OCI-LY1 (cell line): ENCODE measurements at regions not wholly inside any gene's neighbourhood (a gene's known extent, or its start where the extent isn't known, plus 50 kb on each side); places are given as distances from the start of the nearest gene placed in this dataset.

Experiments
- H2AFZ ChIP-seq: fragments of 200-600 bp; sonication (generic), shearing (Covaris generic); 2 replicates; pipeline ENCODE4 v1.6.0; 2014; ENCODE audit warnings: antibody characterized with exemption, mild to moderate bottlenecking, low read length
- H3F3A ChIP-seq: fragments of 200-600 bp; sonication (generic), shearing (Covaris generic); 2 replicates; pipeline ENCODE4 v1.6.0; 2014; ENCODE audit warnings: mild to moderate bottlenecking, antibody characterized with exemption, low read length, moderate library complexity; ENCODE audit not compliant: insufficient read depth
- H3K27ac ChIP-seq: fragments of 200-600 bp; sonication (generic); 2 replicates; pipeline ENCODE4 v1.5.1; 2014; ENCODE audit warnings: low read length, mixed run types, mild to moderate bottlenecking, low read depth; ENCODE audit not compliant: poor library complexity, severe bottlenecking
- H3K27me3 ChIP-seq: fragments of 200-600 bp; sonication (generic); 2 replicates; pipeline ENCODE4 v1.6.0; 2014; ENCODE audit warnings: antibody characterized with exemption, mild to moderate bottlenecking, low read length, moderate library complexity; ENCODE audit not compliant: insufficient read depth
- H3K36me3 ChIP-seq: fragments of 200-600 bp; sonication (generic); 2 replicates; pipeline ENCODE4 v1.6.1; 2014; ENCODE audit warnings: mild to moderate bottlenecking, antibody characterized with exemption, low read length, moderate library complexity, mixed read lengths; ENCODE audit not compliant: insufficient read depth
- H3K4me1 ChIP-seq: fragments of 200-600 bp; sonication (generic); 2 replicates; pipeline ENCODE4 v1.5.1; 2014; ENCODE audit warnings: mild to moderate bottlenecking, low read length, moderate library complexity; ENCODE audit not compliant: insufficient read depth, severe bottlenecking
- H3K4me2 ChIP-seq: fragments of 200-600 bp; sonication (generic), shearing (Covaris generic); 2 replicates; pipeline ENCODE4 v1.6.1; 2014; ENCODE audit warnings: low read length
- H3K4me3 ChIP-seq: fragments of 200-600 bp; sonication (generic); 2 replicates; pipeline ENCODE4 v1.5.1; 2014; ENCODE audit warnings: low read length, low read depth, mild to moderate bottlenecking, mixed read lengths; ENCODE audit not compliant: poor library complexity, severe bottlenecking
- H3K79me2 ChIP-seq: fragments of 200-600 bp; shearing (Covaris generic); 2 replicates; pipeline ENCODE4 v1.6.1; 2016; ENCODE audit warnings: mixed run types, low read length, mixed read lengths; ENCODE audit not compliant: insufficient read depth
- H3K9ac ChIP-seq: fragments of 200-600 bp; sonication (generic), shearing (Covaris generic); 2 replicates; pipeline ENCODE4 v1.6.1; 2014; ENCODE audit warnings: mild to moderate bottlenecking, low read length, mixed read lengths
- H3K9me2 ChIP-seq: fragments of 200-600 bp; sonication (generic), shearing (Covaris generic); 2 replicates; pipeline ENCODE4 v1.6.1; 2014; ENCODE audit warnings: low read depth, mild to moderate bottlenecking, low read length, mixed read lengths
- H3K9me3 ChIP-seq: fragments of 200-600 bp; shearing (Covaris generic); 2 replicates; pipeline ENCODE4 v1.6.1; 2014; ENCODE audit warnings: low read length, mixed read lengths
- H4K20me1 ChIP-seq: fragments of 200-600 bp; sonication (generic), shearing (Covaris generic); 2 replicates; pipeline ENCODE4 v1.6.0; 2016; ENCODE audit warnings: mild to moderate bottlenecking, low read length; ENCODE audit not compliant: insufficient read depth
- CTCF ChIP-seq: fragments of 200-600 bp; sonication (generic), shearing (Covaris generic); IDR thresholded peaks from 2 replicates; pipeline ENCODE4 v1.5.1; 2017; ENCODE audit warnings: mild to moderate bottlenecking, antibody characterized with exemption, low read length, moderate library complexity, mixed read lengths
- EZH2 ChIP-seq: fragments of 200-600 bp; sonication (generic), shearing (Covaris generic); IDR thresholded peaks from 2 replicates; pipeline ENCODE4 v1.8.0; 2017; ENCODE audit warnings: borderline replicate concordance, mixed run types, mild to moderate bottlenecking, antibody characterized with exemption, low read length, moderate library complexity, mixed read lengths

- no peaks in the 10 kb centered on the region for H3F3A ChIP-seq
- H3K27ac ChIP-seq = no peak overlapping the region
- TF ChIP-seq CTCF = no peak
- H3K4me3 ChIP-seq = no peak overlapping the region
- H3K9me3 ChIP-seq = no peaks in the 10 kb centered on the region
- H3K27me3 ChIP-seq = no peaks in the 10 kb centered on the region
- H3K9me2 ChIP-seq = no peaks in the 10 kb centered on the region
- H3K36me3 ChIP-seq = no peaks in the 10 kb centered on the region
- H3K4me1 ChIP-seq = no peaks in the 10 kb centered on the region
- H2AFZ ChIP-seq = no peak overlapping the region
- H3K9ac ChIP-seq = no peak overlapping the region
- H3K79me2 ChIP-seq = no peaks in the 10 kb centered on the region
- H4K20me1 ChIP-seq = no peaks in the 10 kb centered on the region
- H3K4me2 ChIP-seq = no peak overlapping the region
Measured at GRCh38 chr1:219404629-219405028, 208.3 kb downstream of the ZC3H11B start.

- Histone ChIP-seq H3K79me2 (no peaks in the 10 kb centered on the region), H3K9ac (no peak overlapping the region), H3K4me1 (no peaks in the 10 kb centered on the region), H2AFZ (no peak overlapping the region), H3K27me3 (no peaks in the 10 kb centered on the region), H3K36me3 (no peaks in the 10 kb centered on the region), H4K20me1 (no peaks in the 10 kb centered on the region), H3K9me3 (no peaks in the 10 kb centered on the region), H3F3A (no peaks in the 10 kb centered on the region), H3K27ac (no peak overlapping the region), H3K4me2 (no peak overlapping the region), H3K9me2 (no peaks in the 10 kb centered on the region), H3K4me3 (no peak overlapping the region)
- no peak for TF ChIP-seq EZH2
- TF ChIP-seq CTCF = no peak
Measured at GRCh38 chr1:219402925-219403324, 210.0 kb downstream of the ZC3H11B start.

- no peaks in the 10 kb centered on the region for H3K9me3 ChIP-seq
- no peaks in the 10 kb centered on the region for H3K36me3 ChIP-seq
- no peaks in the 10 kb centered on the region for H3F3A ChIP-seq
- H3K9me2 ChIP-seq = no peaks in the 10 kb centered on the region
- no peaks in the 10 kb centered on the region for H4K20me1 ChIP-seq
- H3K4me2 ChIP-seq = no peak overlapping the region
- no peaks in the 10 kb centered on the region for H3K4me1 ChIP-seq
- no peaks in the 10 kb centered on the region for H3K27me3 ChIP-seq
- no peaks in the 10 kb centered on the region for H3K79me2 ChIP-seq
- no peak overlapping the region for H3K27ac ChIP-seq
- no peak overlapping the region for H3K4me3 ChIP-seq
- no peak for TF ChIP-seq CTCF
- no peak overlapping the region for H2AFZ ChIP-seq
- no peak overlapping the region for H3K9ac ChIP-seq
Measured at GRCh38 chr1:219401724-219402625, 210.9 kb downstream of the ZC3H11B start.
